ENCODE measurements at regions not wholly inside any gene's neighbourhood (a gene's known extent, or its start where the extent isn't known, plus 50 kb on each side); places are given as distances from the start of the nearest gene placed in this dataset.

GRCh38 chr2:152242787-152243472 lies 67.4 kb upstream of the STAM2 start (continued):
- no peak for TF ChIP-seq POLR2AphosphoS5 (IDR thresholded peaks at IDR 0.05; ENCODE audit: low read depth, low read length)
- TF ChIP-seq FOXJ3 (CRISPR knock-in tag; IDR thresholded peaks at IDR 0.05) = no peak
- no peak for TF ChIP-seq NFIC (IDR thresholded peaks at IDR 0.05; ENCODE audit: borderline replicate concordance)
- TF ChIP-seq CHD2 (IDR thresholded peaks at IDR 0.05; ENCODE audit: low read length, partially characterized antibody) = no peak

GRCh38 chr2:152243761-152244640 lies 68.4 kb upstream of the STAM2 start:
- Histone ChIP-seq H3K9ac (no peak overlapping the region), H3K79me2 (ENCODE audit: insufficient read depth) (no peaks in the 10 kb centered on the region), H3K36me3 (replicated peaks in 1 of 2; ENCODE audit: control insufficient read depth in 1 of 2, insufficient read depth in 2 of 2, low read length in 1 of 2) (no peaks in the 10 kb centered on the region), H3F3A (replicated peaks; ENCODE audit: insufficient read depth) (peaks cover 13% of the 10 kb centered on the region), H3K27me3 (ENCODE audit: insufficient read depth) (no peaks in the 10 kb centered on the region), H3K9me3 (no peaks in the 10 kb centered on the region), H3K4me2 (no peak overlapping the region), H3K27ac (ENCODE audit: low read depth in 2 of 2, low read length in 1 of 2) (no peak overlapping the region), H3K9me2 (no peaks in the 10 kb centered on the region), H3K4me1 (ENCODE audit: control insufficient read depth in 1 of 2, insufficient read depth in 2 of 2, low read depth in 1 of 2, low read length in 1 of 2) (no peaks in the 10 kb centered on the region), H3K4me3 (ENCODE audit: low read depth in 2 of 2, low read length in 1 of 2) (no peak overlapping the region), H4K20me1 (ENCODE audit: insufficient read depth) (no peaks in the 10 kb centered on the region), H2AFZ (ENCODE audit: low read depth) (no peak overlapping the region)
- WGBS (ENCODE audit: low lambda C conversion rate) = 82% methylated on average over 8 of the region's 8 CpGs
- ChIA-PET CTCF (no interaction called here), POLR2A (no interaction called here)
- TF ChIP-seq GATA2 (CRISPR knock-in tag; IDR thresholded peaks at IDR 0.05) (no peak), USF1 (IDR thresholded peaks at IDR 0.05; ENCODE audit: borderline replicate concordance, low read depth) (no peak), EP300 (IDR thresholded peaks at IDR 0.05; ENCODE audit: borderline replicate concordance in 1 of 2, low read depth in 1 of 2, low read length in 1 of 2) (no peak), CTCF (IDR thresholded peaks at IDR 0.05) (no peak), USF2 (IDR thresholded peaks at IDR 0.05; ENCODE audit: borderline replicate concordance, low read depth, low read length) (no peak), RCOR1 (IDR thresholded peaks at IDR 0.05; ENCODE audit: low read length) (no peak), FOXJ3 (CRISPR knock-in tag; IDR thresholded peaks at IDR 0.05) (no peak), PBX3 (IDR thresholded peaks at IDR 0.05) (no peak), NFIC (IDR thresholded peaks at IDR 0.05; ENCODE audit: borderline replicate concordance) (no peak), NRF1 (IDR thresholded peaks at IDR 0.05; ENCODE audit: low read depth, low read length) (no peak), IRF3 (IDR thresholded peaks at IDR 0.05; ENCODE audit: low read depth, low read length) (no peak), POLR2AphosphoS5 (IDR thresholded peaks at IDR 0.05; ENCODE audit: low read depth, low read length) (no peak), EZH2phosphoT487 (IDR thresholded peaks at IDR 0.05; ENCODE audit: borderline replicate concordance, low read depth) (no peak), FOSL2 (IDR thresholded peaks at IDR 0.05; ENCODE audit: borderline replicate concordance, low read depth) (no peak), GABPA (IDR thresholded peaks at IDR 0.05; ENCODE audit: low read depth) (no peak), FOXM1 (IDR thresholded peaks at IDR 0.05; ENCODE audit: low read depth) (no peak), TCF12 (IDR thresholded peaks at IDR 0.05) (no peak), MEF2A (IDR thresholded peaks at IDR 0.05; ENCODE audit: borderline replicate concordance, low read depth) (no peak), SIN3A (IDR thresholded peaks at IDR 0.05; ENCODE audit: borderline replicate concordance, low read depth, low read length) (no peak), RXRA (IDR thresholded peaks at IDR 0.05; ENCODE audit: borderline replicate concordance, low read depth) (no peak)
- DNase-seq = no peak
